IPS-20b (cell line): ENCODE measurements at regions not wholly inside any gene's neighbourhood (a gene's known extent, or its start where the extent isn't known, plus 50 kb on each side); places are given as distances from the start of the nearest gene placed in this dataset.

Experiments used
- H3K27ac ChIP-seq: one replicate; pipeline ENCODE4 v1.5.1; 2013; ENCODE audit warnings: low read length
- H3K27me3 ChIP-seq: 2 replicates; pipeline ENCODE4 v1.6.1; 2013; ENCODE audit warnings: mild to moderate bottlenecking, low read length, inconsistent platforms; ENCODE audit not compliant: insufficient read depth
- H3K36me3 ChIP-seq: 2 replicates; pipeline ENCODE4 v1.6.1; 2013; ENCODE audit warnings: low read depth, mild to moderate bottlenecking, inconsistent platforms, low read length, moderate library complexity; ENCODE audit not compliant: insufficient read depth
- H3K4me1 ChIP-seq: 2 replicates; pipeline ENCODE4 v1.6.1; 2013; ENCODE audit warnings: mild to moderate bottlenecking, control low read depth, inconsistent platforms, low read length, moderate library complexity; ENCODE audit not compliant: insufficient read depth
- H3K4me3 ChIP-seq: 2 replicates; pipeline ENCODE4 v1.5.1; 2013; ENCODE audit warnings: mild to moderate bottlenecking, low read length, inconsistent platforms
- H3K9ac ChIP-seq: 2 replicates; pipeline ENCODE4 v1.6.1; 2013; ENCODE audit warnings: low read depth, mild to moderate bottlenecking, inconsistent platforms, low read length, moderate library complexity
- H3K9me3 ChIP-seq: 2 replicates; pipeline ENCODE4 v1.6.1; 2013; ENCODE audit warnings: mild to moderate bottlenecking, low read depth, low read length, inconsistent platforms; ENCODE audit not compliant: insufficient read depth

DNA sequence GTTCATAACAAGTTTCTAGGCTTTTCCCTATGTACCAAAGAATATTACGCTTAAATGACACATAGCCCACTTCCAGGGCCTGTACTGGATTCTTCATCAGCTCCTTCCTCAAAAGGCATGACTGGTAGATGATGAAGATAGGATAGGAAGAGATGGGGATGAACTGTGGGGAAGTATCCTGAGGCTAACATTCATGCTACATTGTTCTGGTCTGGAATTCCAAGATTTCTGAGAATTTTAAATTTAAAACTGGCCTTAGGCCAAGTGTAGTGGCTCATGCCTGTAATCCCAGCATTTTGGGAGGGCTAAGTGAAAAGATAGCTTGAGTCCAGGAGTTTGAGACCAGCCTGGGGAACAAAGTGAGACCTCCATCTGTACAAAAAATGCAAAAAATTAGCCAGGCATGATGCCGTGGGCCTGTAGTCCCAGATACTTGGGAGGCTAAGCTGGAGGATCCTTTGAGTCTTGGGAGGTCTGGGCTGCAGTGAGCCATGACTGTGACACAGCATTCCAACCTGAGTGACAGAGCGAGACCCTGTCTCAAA, 160.1 kb upstream of the PLAAT1 start:
- Histone ChIP-seq H3K4me3 (no peak overlapping the region), H3K4me1 (no peaks in the 10 kb centered on the region), H3K27me3 (no peaks in the 10 kb centered on the region), H3K9ac (no peak overlapping the region), H3K9me3 (peaks cover 12% of the 10 kb centered on the region), H3K27ac (no peak overlapping the region), H3K36me3 (no peaks in the 10 kb centered on the region)

DNA sequence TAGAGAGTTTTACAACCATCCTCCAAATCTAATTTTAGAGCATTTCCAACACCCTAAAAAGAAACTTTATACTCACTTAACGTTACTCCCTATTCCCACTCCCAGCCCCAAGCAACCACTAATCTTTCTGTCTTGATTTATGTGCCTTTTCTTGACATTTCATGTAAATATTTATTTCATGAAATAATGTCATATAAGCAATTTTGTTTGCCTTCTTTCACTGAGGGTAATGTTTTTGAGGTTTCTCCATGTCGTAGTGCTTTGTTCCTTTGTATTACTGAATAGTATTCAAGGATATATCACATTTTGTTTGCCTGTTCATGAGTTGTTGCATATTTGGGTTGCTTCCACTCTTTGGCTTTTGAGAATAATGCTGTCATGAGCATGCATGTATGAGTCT, 155.4 kb upstream of the PLAAT1 start:
- Histone ChIP-seq H3K4me3 (no peak overlapping the region), H3K27me3 (no peaks in the 10 kb centered on the region)

DNA sequence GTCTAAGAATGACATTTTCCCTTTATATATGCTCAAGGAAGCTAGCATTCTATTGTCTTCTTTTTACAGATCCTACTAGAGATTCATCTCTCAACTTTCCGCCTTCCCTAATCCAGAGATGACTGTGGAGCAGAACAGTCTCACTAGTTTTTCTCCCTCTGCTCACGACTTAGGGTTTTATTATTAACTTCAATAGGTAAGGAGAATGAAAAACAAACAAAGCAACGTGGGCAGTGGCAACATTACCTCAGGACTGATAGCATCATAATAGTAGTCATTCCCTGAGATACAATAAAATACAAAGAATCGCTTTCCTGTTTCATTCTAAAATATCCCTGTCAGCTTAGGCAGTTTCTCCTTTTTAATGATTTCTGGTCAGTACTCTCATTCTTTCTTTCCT, 154.3 kb upstream of the PLAAT1 start:
- Histone ChIP-seq H3K4me3 (no peak overlapping the region), H3K4me1 (no peaks in the 10 kb centered on the region), H3K9me3 (peaks cover 12% of the 10 kb centered on the region), H3K27ac (no peak overlapping the region), H3K36me3 (no peaks in the 10 kb centered on the region), H3K27me3 (no peaks in the 10 kb centered on the region), H3K9ac (no peak overlapping the region)

More for the DNA sequence above, 155.4 kb upstream of the PLAAT1 start:
- Histone ChIP-seq H3K9ac (no peak overlapping the region), H3K9me3 (peaks cover 12% of the 10 kb centered on the region), H3K4me1 (no peaks in the 10 kb centered on the region), H3K27ac (no peak overlapping the region), H3K36me3 (no peaks in the 10 kb centered on the region)

DNA sequence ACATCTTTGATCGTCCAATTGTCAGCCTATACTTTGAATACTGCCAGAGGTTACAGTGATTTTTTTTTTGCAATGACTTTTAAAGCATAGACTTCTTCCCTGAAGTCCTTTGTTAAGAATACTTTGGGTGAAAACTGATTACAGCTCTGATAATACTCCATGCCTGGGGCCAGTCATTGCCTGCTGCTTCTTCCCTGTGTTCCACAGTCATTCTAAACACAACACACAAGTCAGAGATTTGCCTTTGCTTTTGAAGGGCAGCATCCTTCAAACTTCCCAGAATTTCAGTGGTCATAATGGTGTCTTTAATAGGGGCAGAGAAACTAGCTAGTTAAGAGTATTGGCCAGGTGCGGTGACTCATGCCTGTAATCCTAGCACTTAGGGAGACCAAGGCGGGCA, 153.7 kb upstream of the PLAAT1 start:
- no peaks in the 10 kb centered on the region for H3K36me3 ChIP-seq
- H3K27ac ChIP-seq = no peak overlapping the region
- no peaks in the 10 kb centered on the region for H3K27me3 ChIP-seq
- no peaks in the 10 kb centered on the region for H3K4me1 ChIP-seq
- peaks cover 10% of the 10 kb centered on the region for H3K9me3 ChIP-seq
- no peak overlapping the region for H3K4me3 ChIP-seq
- H3K9ac ChIP-seq = no peak overlapping the region

DNA sequence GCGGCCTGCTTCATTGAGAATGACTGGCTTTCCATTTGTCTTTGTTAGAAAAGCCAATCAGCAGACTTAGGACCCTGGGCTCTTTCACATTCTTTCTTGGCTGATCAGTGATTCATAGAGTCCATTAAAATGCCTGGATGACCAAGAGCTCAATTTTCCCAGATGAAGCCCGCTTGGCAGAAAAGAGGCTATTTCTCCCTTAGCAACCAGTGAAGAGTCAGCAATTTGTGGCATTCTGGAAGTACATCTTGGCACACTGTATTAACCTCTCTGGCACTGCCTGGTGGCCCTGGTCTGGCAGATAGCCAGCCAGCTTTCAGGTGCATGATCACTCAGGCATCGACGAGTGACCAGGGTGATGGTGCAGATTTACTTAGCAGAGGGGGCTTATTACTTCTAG, 145.7 kb upstream of the PLAAT1 start:
- no peaks in the 10 kb centered on the region for H3K4me1 ChIP-seq
- no peak overlapping the region for H3K9ac ChIP-seq
- no peaks in the 10 kb centered on the region for H3K9me3 ChIP-seq
- H3K27me3 ChIP-seq = no peaks in the 10 kb centered on the region
- H3K36me3 ChIP-seq = no peaks in the 10 kb centered on the region
- no peak overlapping the region for H3K4me3 ChIP-seq
- H3K27ac ChIP-seq = no peak overlapping the region

DNA sequence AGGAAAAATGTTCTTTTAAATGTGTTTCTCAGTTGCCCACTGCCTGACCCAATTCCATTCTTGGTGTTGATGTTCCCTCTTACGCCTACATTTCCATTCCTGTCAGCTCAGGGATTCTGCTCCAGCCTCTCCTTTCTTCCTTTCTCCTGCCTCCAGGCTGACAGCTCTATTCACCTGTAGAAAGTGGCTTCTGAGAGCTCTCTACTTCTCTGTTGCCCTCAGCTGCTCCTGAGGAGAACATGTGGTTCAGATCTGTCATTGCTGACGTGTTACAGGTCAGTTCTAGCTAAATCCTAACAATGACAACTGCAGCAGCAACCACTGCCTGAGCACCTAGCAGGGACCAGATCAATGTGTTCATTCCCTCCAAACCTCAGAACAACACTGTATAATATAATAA, 144.9 kb upstream of the PLAAT1 start:
- Histone ChIP-seq H3K27ac (no peak overlapping the region), H3K9me3 (peaks cover 5% of the 10 kb centered on the region; the same call in 1 of the 2 replicates), H3K4me3 (no peak overlapping the region), H3K9ac (no peak overlapping the region), H3K36me3 (no peaks in the 10 kb centered on the region), H3K27me3 (no peaks in the 10 kb centered on the region), H3K4me1 (no peaks in the 10 kb centered on the region)

DNA sequence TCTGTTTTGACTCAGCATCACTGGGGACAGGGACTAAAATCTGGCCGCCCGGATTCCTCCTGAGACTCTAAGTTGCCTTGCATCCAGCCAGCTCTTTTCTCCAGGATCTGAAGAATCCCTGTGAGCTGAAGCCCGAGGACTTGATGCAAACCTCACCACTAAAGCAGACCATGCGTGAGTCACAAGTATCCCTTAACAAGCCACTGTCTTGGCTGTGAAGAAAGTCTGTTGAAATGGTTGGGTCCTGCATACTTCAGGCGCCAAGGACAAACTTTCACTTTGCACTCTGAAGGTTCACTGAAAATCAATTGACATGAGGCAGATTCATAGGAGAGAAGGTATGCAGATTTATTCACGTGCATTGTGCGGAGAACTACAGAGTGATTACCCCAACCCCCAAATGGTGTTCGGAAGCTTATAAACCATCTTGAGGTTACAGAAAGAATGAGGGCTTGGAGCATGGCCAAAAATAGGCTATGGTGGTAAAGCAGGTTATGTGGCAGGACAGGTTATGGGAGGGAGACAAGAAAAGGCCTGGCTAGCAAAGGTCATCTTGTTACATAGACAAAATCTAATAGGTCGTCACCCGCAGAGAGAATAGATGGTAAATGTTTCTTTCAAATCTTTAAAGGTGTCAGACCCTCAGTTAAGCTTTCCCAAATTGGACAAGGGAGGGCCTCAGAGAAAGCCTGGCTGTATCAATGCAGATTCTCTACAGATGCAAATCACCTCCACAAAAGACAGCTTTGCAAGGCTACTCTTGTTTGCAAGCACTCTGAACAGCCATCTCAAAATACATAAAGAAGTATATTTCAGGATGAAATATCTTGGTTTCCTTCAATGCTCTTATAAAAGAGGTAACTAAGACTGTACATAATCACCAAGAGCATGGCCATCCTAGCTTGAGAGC, 126.3 kb upstream of the PLAAT1 start:
- peaks cover 12% of the 10 kb centered on the region; the same call in 1 of the 2 replicates for H3K4me1 ChIP-seq
- H3K9me3 ChIP-seq = no peaks in the 10 kb centered on the region
- H3K27ac ChIP-seq = no peak overlapping the region
- no peak overlapping the region for H3K4me3 ChIP-seq
- H3K36me3 ChIP-seq = no peaks in the 10 kb centered on the region
- no peak overlapping the region for H3K9ac ChIP-seq
- no peaks in the 10 kb centered on the region for H3K27me3 ChIP-seq

DNA sequence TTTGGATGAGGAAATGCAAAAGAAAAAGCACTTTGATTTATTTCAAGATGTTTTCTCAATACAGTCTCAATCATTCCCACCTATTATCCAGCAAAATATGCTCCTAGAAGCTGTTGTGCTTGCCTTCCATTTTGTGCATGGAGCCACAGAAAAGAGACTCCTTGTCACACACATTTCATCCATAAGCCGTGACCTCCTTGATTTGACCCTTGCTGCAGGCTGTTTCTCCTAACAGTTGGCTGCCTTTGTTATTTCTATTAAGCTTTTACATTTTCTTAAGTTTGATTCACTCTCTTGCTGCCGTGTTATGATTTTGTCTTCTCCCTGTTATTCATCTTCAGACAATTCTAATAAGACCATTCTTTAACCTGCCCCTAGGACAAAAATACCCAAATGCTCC, 124.2 kb upstream of the PLAAT1 start:
- Histone ChIP-seq H3K4me3 (no peak overlapping the region), H3K36me3 (no peaks in the 10 kb centered on the region), H3K27ac (no peak overlapping the region), H3K9me3 (no peaks in the 10 kb centered on the region), H3K27me3 (no peaks in the 10 kb centered on the region), H3K9ac (no peak overlapping the region), H3K4me1 (peaks cover 14% of the 10 kb centered on the region; the same call in 1 of the 2 replicates)

DNA sequence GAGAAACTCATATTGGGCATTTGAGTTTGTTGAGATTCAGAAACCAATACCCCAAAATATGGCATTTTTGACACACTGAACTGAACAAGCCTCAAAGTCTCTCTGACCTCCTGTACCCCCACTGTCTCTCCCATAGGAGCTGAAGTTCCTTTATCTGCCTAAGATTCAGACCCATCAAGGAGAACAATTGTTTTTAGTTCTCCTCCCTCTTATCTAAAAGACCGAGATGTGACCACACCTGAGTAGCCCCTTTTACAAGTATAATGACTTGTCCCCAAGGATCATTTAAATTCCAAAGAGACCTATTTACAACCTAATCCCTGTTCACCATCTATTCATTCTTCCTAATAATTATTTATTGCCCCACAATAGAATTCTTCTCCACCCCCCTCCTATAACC, 122.1 kb upstream of the PLAAT1 start:
- Histone ChIP-seq H3K36me3 (no peaks in the 10 kb centered on the region), H3K27me3 (no peaks in the 10 kb centered on the region), H3K27ac (no peak overlapping the region), H3K9me3 (no peaks in the 10 kb centered on the region), H3K9ac (no peak overlapping the region), H3K4me3 (no peak overlapping the region), H3K4me1 (peaks cover 14% of the 10 kb centered on the region; the same call in 1 of the 2 replicates)

DNA sequence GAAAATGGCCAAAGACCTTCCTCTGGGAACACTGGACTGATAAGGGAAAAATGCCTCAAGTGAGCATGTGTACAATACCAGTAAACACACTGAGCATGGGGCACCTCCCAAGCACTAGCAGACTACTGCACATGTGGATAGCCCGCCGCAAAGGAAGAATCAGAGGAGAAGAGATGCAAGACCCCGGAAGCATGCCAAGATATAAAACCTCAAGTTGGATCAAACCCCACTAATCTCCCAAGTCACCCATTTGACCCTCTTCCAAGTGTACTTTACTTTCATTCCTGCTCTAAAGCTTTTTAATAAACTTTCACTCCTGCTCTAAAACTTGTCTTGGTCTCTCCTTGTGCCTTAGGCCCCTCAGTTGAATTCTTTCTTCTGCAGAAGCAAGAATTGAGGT, 121.1 kb upstream of the PLAAT1 start:
- Histone ChIP-seq H3K4me3 (no peak overlapping the region), H3K36me3 (no peaks in the 10 kb centered on the region), H3K9ac (no peak overlapping the region), H3K4me1 (peaks cover 8% of the 10 kb centered on the region; the same call in 1 of the 2 replicates), H3K27ac (no peak overlapping the region), H3K9me3 (no peaks in the 10 kb centered on the region), H3K27me3 (no peaks in the 10 kb centered on the region)

DNA sequence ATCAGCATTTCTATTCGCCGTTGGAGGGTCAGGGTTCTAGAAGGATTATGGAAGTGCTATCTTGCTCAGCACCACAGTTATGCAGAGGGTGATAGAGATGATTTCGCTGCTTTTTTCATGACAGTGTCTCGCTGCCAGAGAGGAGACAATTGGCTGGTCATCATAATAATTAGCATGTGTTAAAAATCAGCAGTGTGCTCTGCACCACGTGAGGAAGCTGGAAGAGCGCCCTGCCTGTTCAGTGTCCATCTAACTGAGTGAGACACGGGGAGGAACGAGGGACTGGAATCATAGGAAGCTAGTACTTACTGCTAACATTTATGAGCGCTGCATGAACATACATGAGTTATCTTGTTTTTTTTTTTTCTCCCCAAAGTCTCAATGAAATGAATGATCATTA, 116.2 kb upstream of the PLAAT1 start:
- Histone ChIP-seq H3K4me1 (no peaks in the 10 kb centered on the region), H3K4me3 (no peak overlapping the region)

DNA sequence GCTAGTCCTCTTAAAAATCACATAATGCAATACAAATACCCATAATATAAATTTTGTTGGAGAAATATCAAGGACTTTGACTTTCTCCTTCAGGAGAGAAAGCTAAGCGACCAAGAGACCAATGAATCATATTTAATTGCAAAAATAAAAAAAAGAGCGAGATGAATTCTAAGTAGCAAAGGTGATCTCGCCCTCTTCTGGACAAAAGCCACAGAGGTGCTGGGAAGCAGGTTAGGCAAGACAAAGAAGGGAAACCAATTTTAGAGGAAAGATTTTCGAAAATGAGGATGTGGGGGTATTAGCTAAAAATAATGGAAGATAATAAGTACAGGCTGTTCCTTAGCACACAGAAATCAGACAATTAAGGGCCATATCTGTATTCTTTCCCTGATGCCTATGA, 111.4 kb upstream of the PLAAT1 start:
- Histone ChIP-seq H3K4me3 (no peak overlapping the region), H3K4me1 (no peaks in the 10 kb centered on the region), H3K36me3 (no peaks in the 10 kb centered on the region), H3K9me3 (no peaks in the 10 kb centered on the region), H3K27me3 (no peaks in the 10 kb centered on the region), H3K9ac (no peak overlapping the region), H3K27ac (no peak overlapping the region)

More for the DNA sequence above, 116.2 kb upstream of the PLAAT1 start:
- no peak overlapping the region for H3K9ac ChIP-seq
- no peaks in the 10 kb centered on the region for H3K36me3 ChIP-seq
- no peaks in the 10 kb centered on the region for H3K9me3 ChIP-seq
- H3K27ac ChIP-seq = no peak overlapping the region
- no peaks in the 10 kb centered on the region for H3K27me3 ChIP-seq
